GM12892 (cell line): ENCODE measurements at regions not wholly inside any gene's neighbourhood (a gene's known extent, or its start where the extent isn't known, plus 50 kb on each side); places are given as distances from the start of the nearest gene placed in this dataset.

Experiments
- POLR2A ChIP-seq: IDR thresholded peaks from 2 replicates; pipeline ENCODE4 v1.6.1; 2011; ENCODE audit warnings: low read depth, low read length, control low read depth
- POLR2AphosphoS5 ChIP-seq: IDR thresholded peaks from 2 replicates; pipeline ENCODE4 v1.6.1; 2011; ENCODE audit warnings: low read depth, low read length, control low read depth
- TAF1 ChIP-seq: IDR thresholded peaks from 2 replicates; pipeline ENCODE4 v1.6.1; 2011; ENCODE audit warnings: low read depth, mild to moderate bottlenecking, control low read depth, low read length, borderline replicate concordance

GRCh38 chr2:111665551-111666116, 218.4 kb downstream of the ANAPC1 start:
- TF ChIP-seq POLR2AphosphoS5 (no peak), POLR2A (no peak), TAF1 (no peak)
